ENCODE measurements at regions not wholly inside any gene's neighbourhood (a gene's known extent, or its start where the extent isn't known, plus 50 kb on each side); places are given as distances from the start of the nearest gene placed in this dataset.

- no peak for DNase-seq (ENCODE audit: low read depth)
- no peak overlapping the region for H3K4me3 ChIP-seq (ENCODE audit: low read depth, low read length)
- no peak for TF ChIP-seq MYC (IDR thresholded peaks at IDR 0.05; ENCODE audit: low read depth, low read length)
- no peak for TF ChIP-seq MAX (IDR thresholded peaks at IDR 0.05; ENCODE audit: low read depth, low read length)
These were observed 187.5 kb upstream of the SYNPR start for GRCh38 chr3:63090656-63091055.

GRCh38 chr3:63092515-63092914 lies 185.6 kb upstream of the SYNPR start:
- no peak for DNase-seq (ENCODE audit: low read depth)
- H3K4me3 ChIP-seq (ENCODE audit: low read depth, low read length) = no peak overlapping the region
- TF ChIP-seq POLR2A (IDR thresholded peaks at IDR 0.05; ENCODE audit: extremely low read depth, insufficient read length) (no peak), MYC (IDR thresholded peaks at IDR 0.05; ENCODE audit: low read depth, low read length) (no peak), MAX (IDR thresholded peaks at IDR 0.05; ENCODE audit: low read depth, low read length) (no peak)
- TF ChIP-seq, protein P1, sequence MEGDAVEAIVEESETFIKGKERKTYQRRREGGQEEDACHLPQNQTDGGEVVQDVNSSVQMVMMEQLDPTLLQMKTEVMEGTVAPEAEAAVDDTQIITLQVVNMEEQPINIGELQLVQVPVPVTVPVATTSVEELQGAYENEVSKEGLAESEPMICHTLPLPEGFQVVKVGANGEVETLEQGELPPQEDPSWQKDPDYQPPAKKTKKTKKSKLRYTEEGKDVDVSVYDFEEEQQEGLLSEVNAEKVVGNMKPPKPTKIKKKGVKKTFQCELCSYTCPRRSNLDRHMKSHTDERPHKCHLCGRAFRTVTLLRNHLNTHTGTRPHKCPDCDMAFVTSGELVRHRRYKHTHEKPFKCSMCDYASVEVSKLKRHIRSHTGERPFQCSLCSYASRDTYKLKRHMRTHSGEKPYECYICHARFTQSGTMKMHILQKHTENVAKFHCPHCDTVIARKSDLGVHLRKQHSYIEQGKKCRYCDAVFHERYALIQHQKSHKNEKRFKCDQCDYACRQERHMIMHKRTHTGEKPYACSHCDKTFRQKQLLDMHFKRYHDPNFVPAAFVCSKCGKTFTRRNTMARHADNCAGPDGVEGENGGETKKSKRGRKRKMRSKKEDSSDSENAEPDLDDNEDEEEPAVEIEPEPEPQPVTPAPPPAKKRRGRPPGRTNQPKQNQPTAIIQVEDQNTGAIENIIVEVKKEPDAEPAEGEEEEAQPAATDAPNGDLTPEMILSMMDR (IDR thresholded peaks at IDR 0.05; ENCODE audit: low read depth, low read length) = no peak

- no peak overlapping the region for H3K4me3 ChIP-seq (ENCODE audit: low read depth, low read length)
- DNase-seq (ENCODE audit: low read depth) = no peak
- no peak for TF ChIP-seq MAX (IDR thresholded peaks at IDR 0.05; ENCODE audit: low read depth, low read length)
These were observed 183.3 kb upstream of the SYNPR start for GRCh38 chr3:63094642-63095408.

- no peak for DNase-seq (ENCODE audit: low read depth)
- no peak for TF ChIP-seq POLR2A (IDR thresholded peaks at IDR 0.05; ENCODE audit: extremely low read depth, insufficient read length)
- TF ChIP-seq, protein P1 (IDR thresholded peaks at IDR 0.05; ENCODE audit: low read depth, low read length) = no peak
- no peak for TF ChIP-seq MAX (IDR thresholded peaks at IDR 0.05; ENCODE audit: low read depth, low read length)
- no peak for TF ChIP-seq MYC (IDR thresholded peaks at IDR 0.05; ENCODE audit: low read depth, low read length)
- H3K4me3 ChIP-seq (ENCODE audit: low read depth, low read length) = no peak overlapping the region
These were observed 181.7 kb upstream of the SYNPR start for GRCh38 chr3:63096248-63097058.

DNA sequence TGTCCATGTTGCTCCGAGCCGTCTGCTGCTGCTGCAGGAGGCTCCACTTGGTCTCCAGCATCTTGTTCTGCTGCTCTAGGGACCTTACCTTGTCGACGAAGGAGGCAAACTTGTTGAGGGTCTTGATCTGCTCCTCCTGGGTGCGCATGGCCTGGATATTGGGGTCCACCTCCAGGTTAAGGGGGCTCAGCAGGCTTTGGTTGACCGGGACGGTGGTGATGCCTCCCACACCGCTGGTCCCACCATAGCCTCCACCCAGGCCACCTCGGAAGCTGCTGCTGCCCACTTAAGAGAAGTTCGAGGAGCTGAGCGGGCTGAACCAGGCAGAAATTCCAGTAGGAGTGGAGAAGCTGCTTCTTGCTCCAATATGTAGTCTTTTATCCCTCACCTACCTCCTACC lies 180.7 kb upstream of the SYNPR start:
- H3K4me3 ChIP-seq (ENCODE audit: low read depth, low read length) = no peak overlapping the region
- TF ChIP-seq POLR2A (IDR thresholded peaks at IDR 0.05; ENCODE audit: extremely low read depth, insufficient read length) (no peak), MAX (IDR thresholded peaks at IDR 0.05; ENCODE audit: low read depth, low read length) (no peak), MYC (IDR thresholded peaks at IDR 0.05; ENCODE audit: low read depth, low read length) (no peak)
- TF ChIP-seq, protein P1 (IDR thresholded peaks at IDR 0.05; ENCODE audit: low read depth, low read length) = no peak
- no peak for DNase-seq (ENCODE audit: low read depth)

- no peak for DNase-seq (ENCODE audit: low read depth)
- no peak for TF ChIP-seq POLR2A (IDR thresholded peaks at IDR 0.05; ENCODE audit: extremely low read depth, insufficient read length)
- TF ChIP-seq, protein P1 (IDR thresholded peaks at IDR 0.05; ENCODE audit: low read depth, low read length) = no peak
- no peak for TF ChIP-seq MAX (IDR thresholded peaks at IDR 0.05; ENCODE audit: low read depth, low read length)
- no peak for TF ChIP-seq MYC (IDR thresholded peaks at IDR 0.05; ENCODE audit: low read depth, low read length)
- no peak overlapping the region for H3K4me3 ChIP-seq (ENCODE audit: low read depth, low read length)
These were observed 161.2 kb upstream of the SYNPR start for GRCh38 chr3:63116922-63117321.

Measured in NB4 (cell line).